ENCODE measurements at regions not wholly inside any gene's neighbourhood (a gene's known extent, or its start where the extent isn't known, plus 50 kb on each side); places are given as distances from the start of the nearest gene placed in this dataset.

GRCh38 chr6:112563368-112563767, 216.2 kb downstream of the RFPL4B start:
- TF ChIP-seq, protein P1, sequence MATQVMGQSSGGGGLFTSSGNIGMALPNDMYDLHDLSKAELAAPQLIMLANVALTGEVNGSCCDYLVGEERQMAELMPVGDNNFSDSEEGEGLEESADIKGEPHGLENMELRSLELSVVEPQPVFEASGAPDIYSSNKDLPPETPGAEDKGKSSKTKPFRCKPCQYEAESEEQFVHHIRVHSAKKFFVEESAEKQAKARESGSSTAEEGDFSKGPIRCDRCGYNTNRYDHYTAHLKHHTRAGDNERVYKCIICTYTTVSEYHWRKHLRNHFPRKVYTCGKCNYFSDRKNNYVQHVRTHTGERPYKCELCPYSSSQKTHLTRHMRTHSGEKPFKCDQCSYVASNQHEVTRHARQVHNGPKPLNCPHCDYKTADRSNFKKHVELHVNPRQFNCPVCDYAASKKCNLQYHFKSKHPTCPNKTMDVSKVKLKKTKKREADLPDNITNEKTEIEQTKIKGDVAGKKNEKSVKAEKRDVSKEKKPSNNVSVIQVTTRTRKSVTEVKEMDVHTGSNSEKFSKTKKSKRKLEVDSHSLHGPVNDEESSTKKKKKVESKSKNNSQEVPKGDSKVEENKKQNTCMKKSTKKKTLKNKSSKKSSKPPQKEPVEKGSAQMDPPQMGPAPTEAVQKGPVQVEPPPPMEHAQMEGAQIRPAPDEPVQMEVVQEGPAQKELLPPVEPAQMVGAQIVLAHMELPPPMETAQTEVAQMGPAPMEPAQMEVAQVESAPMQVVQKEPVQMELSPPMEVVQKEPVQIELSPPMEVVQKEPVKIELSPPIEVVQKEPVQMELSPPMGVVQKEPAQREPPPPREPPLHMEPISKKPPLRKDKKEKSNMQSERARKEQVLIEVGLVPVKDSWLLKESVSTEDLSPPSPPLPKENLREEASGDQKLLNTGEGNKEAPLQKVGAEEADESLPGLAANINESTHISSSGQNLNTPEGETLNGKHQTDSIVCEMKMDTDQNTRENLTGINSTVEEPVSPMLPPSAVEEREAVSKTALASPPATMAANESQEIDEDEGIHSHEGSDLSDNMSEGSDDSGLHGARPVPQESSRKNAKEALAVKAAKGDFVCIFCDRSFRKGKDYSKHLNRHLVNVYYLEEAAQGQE (IDR thresholded peaks at IDR 0.05; ENCODE audit: insufficient replicate concordance, low read depth): no peak
- TF ChIP-seq, protein P2, sequence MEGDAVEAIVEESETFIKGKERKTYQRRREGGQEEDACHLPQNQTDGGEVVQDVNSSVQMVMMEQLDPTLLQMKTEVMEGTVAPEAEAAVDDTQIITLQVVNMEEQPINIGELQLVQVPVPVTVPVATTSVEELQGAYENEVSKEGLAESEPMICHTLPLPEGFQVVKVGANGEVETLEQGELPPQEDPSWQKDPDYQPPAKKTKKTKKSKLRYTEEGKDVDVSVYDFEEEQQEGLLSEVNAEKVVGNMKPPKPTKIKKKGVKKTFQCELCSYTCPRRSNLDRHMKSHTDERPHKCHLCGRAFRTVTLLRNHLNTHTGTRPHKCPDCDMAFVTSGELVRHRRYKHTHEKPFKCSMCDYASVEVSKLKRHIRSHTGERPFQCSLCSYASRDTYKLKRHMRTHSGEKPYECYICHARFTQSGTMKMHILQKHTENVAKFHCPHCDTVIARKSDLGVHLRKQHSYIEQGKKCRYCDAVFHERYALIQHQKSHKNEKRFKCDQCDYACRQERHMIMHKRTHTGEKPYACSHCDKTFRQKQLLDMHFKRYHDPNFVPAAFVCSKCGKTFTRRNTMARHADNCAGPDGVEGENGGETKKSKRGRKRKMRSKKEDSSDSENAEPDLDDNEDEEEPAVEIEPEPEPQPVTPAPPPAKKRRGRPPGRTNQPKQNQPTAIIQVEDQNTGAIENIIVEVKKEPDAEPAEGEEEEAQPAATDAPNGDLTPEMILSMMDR (IDR thresholded peaks at IDR 0.05; ENCODE audit: insufficient read depth, low read length): no peak
- no peak for TF ChIP-seq POLR2AphosphoS5 (IDR thresholded peaks at IDR 0.05; ENCODE audit: low read depth)
- TF ChIP-seq GABPA (IDR thresholded peaks at IDR 0.05; ENCODE audit: low read depth): no peak
- TF ChIP-seq SPI1 (IDR thresholded peaks at IDR 0.05; ENCODE audit: borderline replicate concordance, low read depth): no peak
